Smooth muscle cell (in vitro differentiated cells): ENCODE measurements at regions not wholly inside any gene's neighbourhood (a gene's known extent, or its start where the extent isn't known, plus 50 kb on each side); places are given as distances from the start of the nearest gene placed in this dataset.

Experiments
- DNase-seq: peaks from one replicate; lab custom pipeline; 2025; ENCODE audit not compliant: unreplicated experiment; lab: John Stamatoyannopoulos, UW
- H2AFZ ChIP-seq: fragments of 200-600 bp; sonication (generic); 2 replicates; pipeline ENCODE4 v1.6.0; 2016; ENCODE audit warnings: antibody characterized with exemption, low read depth, mild to moderate bottlenecking
- H3F3A ChIP-seq: fragments of 200-600 bp; sonication (generic); 2 replicates; pipeline ENCODE4 v1.6.0; 2017; ENCODE audit warnings: antibody characterized with exemption, low read depth
- H3K27ac ChIP-seq: fragments of 200-600 bp; sonication (generic); 2 replicates; pipeline ENCODE4 v1.5.1; 2016; ENCODE audit warnings: low read depth, mild to moderate bottlenecking
- H3K27me3 ChIP-seq: fragments of 200-600 bp; sonication (generic); 2 replicates; pipeline ENCODE4 v1.6.1; 2016; ENCODE audit warnings: low read depth, mild to moderate bottlenecking
- H3K36me3 ChIP-seq: fragments of 200-600 bp; sonication (generic); 2 replicates; pipeline ENCODE4 v1.5.1; 2016; ENCODE audit warnings: low read depth
- H3K4me1 ChIP-seq: fragments of 200-600 bp; sonication (generic); 2 replicates; pipeline ENCODE4 v1.5.1; 2016; ENCODE audit warnings: low read depth
- H3K4me2 ChIP-seq: fragments of 200-600 bp; sonication (generic); 2 replicates; pipeline ENCODE4 v1.6.0; 2016; ENCODE audit warnings: mild to moderate bottlenecking
- H3K4me3 ChIP-seq: fragments of 200-600 bp; sonication (generic); 2 replicates; pipeline ENCODE4 v1.5.1; 2016; ENCODE audit warnings: mild to moderate bottlenecking
- H3K79me2 ChIP-seq: fragments of 200-600 bp; sonication (generic); 2 replicates; pipeline ENCODE4 v1.6.0; 2016; ENCODE audit warnings: low read depth, mild to moderate bottlenecking
- H3K9ac ChIP-seq: fragments of 200-600 bp; sonication (generic); 2 replicates; pipeline ENCODE4 v1.6.0; 2016; ENCODE audit warnings: low read depth
- H3K9me3 ChIP-seq: fragments of 200-600 bp; sonication (generic); replicated peaks from 2 replicates; pipeline ENCODE4 v1.5.1; 2016; ENCODE audit warnings: low read depth
- H4K20me1 ChIP-seq: fragments of 200-600 bp; sonication (generic); 2 replicates; pipeline ENCODE4 v1.6.0; 2016; ENCODE audit warnings: low read depth
- WGBS: methylation state at CpG from one replicate; pipeline ENCODE4 v1.1.7; 2016; ENCODE audit warnings: low lambda C conversion rate; 5-methylcytosine and 5-hydroxymethylcytosine counted together
- TF ChIP-seq, protein P1 (sequence below): fragments of 200-600 bp; sonication (generic); IDR thresholded peaks from 2 replicates; pipeline ENCODE4 v1.5.1; 2017; ENCODE audit warnings: borderline replicate concordance, mild to moderate bottlenecking, antibody characterized with exemption; ENCODE audit not compliant: insufficient read depth, poor library complexity, severe bottlenecking

DNA sequence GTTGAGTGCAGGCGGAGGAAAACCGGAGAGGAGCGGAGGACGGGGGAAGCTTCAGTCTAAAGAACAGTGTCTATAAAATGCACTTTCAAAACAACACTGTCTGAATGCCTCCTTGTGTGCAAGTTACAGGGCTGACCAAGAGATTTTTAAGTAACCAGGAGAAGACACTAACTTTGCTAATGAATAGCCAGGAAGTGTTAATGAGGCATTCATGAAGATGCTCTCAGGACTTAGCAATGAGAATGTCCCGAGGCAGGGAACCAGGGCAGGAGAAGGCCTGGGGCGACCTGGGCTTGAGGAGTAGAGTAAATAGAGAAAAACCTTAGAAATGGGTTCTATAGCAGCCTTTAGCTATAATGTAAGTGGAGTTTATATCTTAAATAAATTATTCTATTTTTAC, 312.1 kb downstream of the SKIDA1 start:
- Histone ChIP-seq H3F3A (peaks cover 6% of the 10 kb centered on the region), H3K79me2 (no peaks in the 10 kb centered on the region), H3K36me3 (no peaks in the 10 kb centered on the region), H3K4me1 (no peaks in the 10 kb centered on the region), H3K9ac (no peak overlapping the region), H3K4me3 (no peak overlapping the region), H3K27me3 (no peaks in the 10 kb centered on the region), H3K27ac (no peak overlapping the region), H4K20me1 (no peaks in the 10 kb centered on the region), H3K9me3 (no peaks in the 10 kb centered on the region), H2AFZ (peak overlapping the region; percentile 70), H3K4me2 (peak overlapping the region; percentile 54)
- TF ChIP-seq, protein P1, sequence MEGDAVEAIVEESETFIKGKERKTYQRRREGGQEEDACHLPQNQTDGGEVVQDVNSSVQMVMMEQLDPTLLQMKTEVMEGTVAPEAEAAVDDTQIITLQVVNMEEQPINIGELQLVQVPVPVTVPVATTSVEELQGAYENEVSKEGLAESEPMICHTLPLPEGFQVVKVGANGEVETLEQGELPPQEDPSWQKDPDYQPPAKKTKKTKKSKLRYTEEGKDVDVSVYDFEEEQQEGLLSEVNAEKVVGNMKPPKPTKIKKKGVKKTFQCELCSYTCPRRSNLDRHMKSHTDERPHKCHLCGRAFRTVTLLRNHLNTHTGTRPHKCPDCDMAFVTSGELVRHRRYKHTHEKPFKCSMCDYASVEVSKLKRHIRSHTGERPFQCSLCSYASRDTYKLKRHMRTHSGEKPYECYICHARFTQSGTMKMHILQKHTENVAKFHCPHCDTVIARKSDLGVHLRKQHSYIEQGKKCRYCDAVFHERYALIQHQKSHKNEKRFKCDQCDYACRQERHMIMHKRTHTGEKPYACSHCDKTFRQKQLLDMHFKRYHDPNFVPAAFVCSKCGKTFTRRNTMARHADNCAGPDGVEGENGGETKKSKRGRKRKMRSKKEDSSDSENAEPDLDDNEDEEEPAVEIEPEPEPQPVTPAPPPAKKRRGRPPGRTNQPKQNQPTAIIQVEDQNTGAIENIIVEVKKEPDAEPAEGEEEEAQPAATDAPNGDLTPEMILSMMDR = no peak
- WGBS = 45% methylated on average over 6 of the region's 6 CpGs
- DNase-seq = no peak

GRCh38 chr10:21212912-21213311, 312.6 kb downstream of the SKIDA1 start:
- Histone ChIP-seq H3F3A (peaks cover 6% of the 10 kb centered on the region), H3K4me3 (no peak overlapping the region), H3K9ac (no peak overlapping the region), H3K36me3 (no peaks in the 10 kb centered on the region), H3K4me1 (no peaks in the 10 kb centered on the region), H3K4me2 (peak overlapping the region; percentile 54), H2AFZ (peak overlapping the region; percentile 70), H3K79me2 (no peaks in the 10 kb centered on the region), H3K27me3 (no peaks in the 10 kb centered on the region), H3K27ac (no peak overlapping the region), H4K20me1 (no peaks in the 10 kb centered on the region), H3K9me3 (no peaks in the 10 kb centered on the region)
- TF ChIP-seq, protein P1 = no peak
- no peak for DNase-seq
- WGBS = 31% methylated on average over 5 of the region's 5 CpGs

- Histone ChIP-seq H3K9ac (no peak overlapping the region), H3K27ac (no peak overlapping the region), H3K4me2 (no peak overlapping the region), H4K20me1 (no peaks in the 10 kb centered on the region), H3F3A (peaks cover 6% of the 10 kb centered on the region), H3K4me1 (no peaks in the 10 kb centered on the region), H3K9me3 (no peaks in the 10 kb centered on the region), H3K36me3 (no peaks in the 10 kb centered on the region), H3K79me2 (no peaks in the 10 kb centered on the region), H3K4me3 (no peak overlapping the region), H3K27me3 (no peaks in the 10 kb centered on the region), H2AFZ (no peak overlapping the region)
- 90% methylated on average over 11 of the region's 11 CpGs for WGBS
- TF ChIP-seq, protein P1 = no peak
- DNase-seq = no peak
Measured at GRCh38 chr10:21212348-21212747, 313.1 kb downstream of the SKIDA1 start.

GRCh38 chr10:21209495-21209894, 312.4 kb upstream of the NEBL start:
- Histone ChIP-seq H3K79me2 (no peaks in the 10 kb centered on the region), H3K4me2 (no peak overlapping the region), H3K27ac (no peak overlapping the region), H3F3A (peaks cover 6% of the 10 kb centered on the region), H3K27me3 (no peaks in the 10 kb centered on the region), H4K20me1 (no peaks in the 10 kb centered on the region), H2AFZ (no peak overlapping the region), H3K4me1 (no peaks in the 10 kb centered on the region), H3K9me3 (no peaks in the 10 kb centered on the region), H3K4me3 (no peak overlapping the region), H3K9ac (no peak overlapping the region), H3K36me3 (no peaks in the 10 kb centered on the region)
- TF ChIP-seq, protein P1 = no peak
- 94% methylated on average over 4 of the region's 4 CpGs for WGBS
- DNase-seq = no peak
